GM19023 (cell line): ENCODE measurements at regions not wholly inside any gene's neighbourhood (a gene's known extent, or its start where the extent isn't known, plus 50 kb on each side); places are given as distances from the start of the nearest gene placed in this dataset.
"Not testable (repeated sequence)": the region's sequence is repeated elsewhere in the genome, so short reads cannot be mapped to it uniquely, and the experiment has no call there.

Experiments
- ATAC-seq: cut with Tn5 transposase; IDR thresholded peaks from one replicate; pipeline ENCODE4 v1.9.1; 2021; ENCODE audit warnings: mild to moderate bottlenecking, moderate library complexity; ENCODE audit not compliant: unreplicated experiment

- no peak for ATAC-seq
Observed at GRCh38 chr7:81297317-81297716, 378.5 kb upstream of the SEMA3C start.

GRCh38 chr7:81296726-81297125 is 377.9 kb upstream of the SEMA3C start:
- no peak for ATAC-seq

DNA sequence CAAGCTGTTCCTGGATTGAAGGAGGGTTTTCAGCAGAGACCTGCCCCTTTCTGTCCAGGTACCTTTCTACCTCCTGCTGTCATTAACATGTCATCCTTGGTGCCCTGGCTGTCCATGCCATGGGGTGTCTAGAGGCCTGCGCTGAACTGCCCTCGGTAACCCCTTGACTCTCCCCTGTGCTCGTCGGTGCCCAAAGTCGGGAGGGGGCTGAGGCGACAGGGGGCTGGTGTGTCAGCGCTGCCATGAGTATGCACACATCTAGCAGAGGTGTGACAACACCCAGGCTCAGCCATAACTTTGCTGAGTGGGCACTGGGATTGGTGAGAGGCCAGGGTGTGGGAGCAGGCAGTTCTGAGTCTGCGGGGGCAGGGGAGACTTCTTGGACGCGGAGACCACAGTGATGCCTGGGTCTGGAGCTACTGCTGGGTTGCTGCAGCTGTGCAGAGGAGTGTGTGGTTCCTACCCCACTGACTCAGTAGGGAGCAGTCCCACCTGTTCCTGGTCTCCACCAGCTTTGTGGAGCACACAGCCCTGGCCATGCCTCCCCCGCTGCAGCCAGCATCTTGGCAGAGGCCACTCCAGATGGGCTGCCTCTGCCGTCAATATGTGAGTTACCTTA is 376.2 kb upstream of the SEMA3C start:
- ATAC-seq = no peak

GRCh38 chr7:81293806-81294205 is 375.0 kb upstream of the SEMA3C start:
- no peak for ATAC-seq

- not testable (repeated sequence) for ATAC-seq
Observed at GRCh38 chr7:81286754-81287153, 367.9 kb upstream of the SEMA3C start.

DNA sequence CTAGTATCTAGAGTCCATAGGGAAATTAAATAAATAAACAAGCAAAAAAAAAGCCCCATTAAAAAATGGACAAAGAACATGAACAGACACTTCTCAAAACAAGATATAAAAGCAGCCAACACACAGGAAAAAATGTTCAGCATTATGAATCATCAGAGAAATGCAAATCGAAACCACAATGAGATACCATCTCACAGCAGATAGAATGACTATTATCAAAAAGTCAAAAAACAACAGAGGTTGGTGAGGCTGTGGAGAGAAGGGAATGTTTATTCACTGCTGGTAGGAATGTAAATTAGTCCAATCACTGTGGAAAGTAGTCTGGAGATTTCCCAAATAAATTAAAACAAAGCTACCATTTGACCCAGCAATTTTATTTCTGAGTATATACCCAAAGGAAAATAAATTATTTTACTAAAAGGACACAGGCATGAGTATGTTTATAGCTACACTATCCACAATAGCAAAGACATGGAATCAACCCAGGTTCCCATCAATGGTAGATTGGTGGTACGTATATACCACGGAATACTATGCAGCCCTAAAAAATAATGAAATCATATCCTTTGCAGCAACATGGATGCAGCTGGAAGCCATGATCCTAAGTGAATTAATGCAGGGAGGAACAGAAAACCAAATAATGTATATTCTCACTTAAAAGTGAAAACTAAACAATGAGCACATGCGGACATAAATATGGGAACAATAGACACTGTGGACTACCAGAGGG is 366.5 kb upstream of the SEMA3C start:
- no peak for ATAC-seq

- ATAC-seq = no peak
Observed at GRCh38 chr7:81284576-81284975, 365.7 kb upstream of the SEMA3C start.

- no peak for ATAC-seq
Observed at GRCh38 chr7:81280531-81280930, 361.7 kb upstream of the SEMA3C start.

GRCh38 chr7:81277691-81278090 is 358.8 kb upstream of the SEMA3C start:
- no peak for ATAC-seq

- no peak for ATAC-seq
Observed at GRCh38 chr7:81273601-81274397, 354.9 kb upstream of the SEMA3C start.

- no peak for ATAC-seq
Observed at GRCh38 chr7:81272176-81272575, 353.3 kb upstream of the SEMA3C start.

DNA sequence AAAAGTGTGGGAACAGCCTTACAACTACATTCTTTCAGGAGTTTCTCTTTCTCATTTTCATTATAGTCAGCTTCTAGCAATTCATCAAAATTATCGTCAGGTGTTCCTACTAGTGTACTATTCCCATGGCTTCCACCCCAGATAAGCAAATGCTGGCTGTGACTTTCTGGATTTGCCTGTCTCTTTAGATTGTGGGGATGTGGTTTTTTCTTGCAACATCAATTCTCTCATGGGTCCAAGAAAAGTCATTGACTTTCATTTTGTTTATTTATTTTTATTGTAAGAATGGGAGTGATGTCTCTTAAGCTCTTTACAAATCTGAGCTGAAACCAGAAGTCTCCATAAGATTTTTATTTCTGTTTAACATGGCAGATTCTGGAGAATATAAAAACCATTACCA is 349.7 kb upstream of the SEMA3C start:
- ATAC-seq = no peak

DNA sequence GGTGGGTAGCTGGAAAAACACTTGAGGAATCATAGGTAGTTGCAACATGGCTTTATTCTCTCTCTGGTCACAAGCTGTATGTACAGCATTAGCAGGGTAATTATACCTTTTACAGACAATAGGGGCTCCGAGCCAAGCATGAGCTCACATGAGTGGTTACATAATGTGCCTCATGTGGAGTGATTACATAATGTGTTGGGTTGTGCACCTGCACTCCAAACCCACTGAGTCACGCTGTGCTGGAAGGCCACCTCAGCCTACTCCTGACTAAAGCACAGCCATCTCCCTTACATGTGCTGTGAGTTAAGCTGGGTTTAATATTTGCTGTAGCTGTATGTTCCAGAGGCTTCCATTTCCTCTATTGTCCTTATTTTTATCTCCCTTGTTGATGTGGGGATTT is 348.7 kb upstream of the SEMA3C start:
- no peak for ATAC-seq

DNA sequence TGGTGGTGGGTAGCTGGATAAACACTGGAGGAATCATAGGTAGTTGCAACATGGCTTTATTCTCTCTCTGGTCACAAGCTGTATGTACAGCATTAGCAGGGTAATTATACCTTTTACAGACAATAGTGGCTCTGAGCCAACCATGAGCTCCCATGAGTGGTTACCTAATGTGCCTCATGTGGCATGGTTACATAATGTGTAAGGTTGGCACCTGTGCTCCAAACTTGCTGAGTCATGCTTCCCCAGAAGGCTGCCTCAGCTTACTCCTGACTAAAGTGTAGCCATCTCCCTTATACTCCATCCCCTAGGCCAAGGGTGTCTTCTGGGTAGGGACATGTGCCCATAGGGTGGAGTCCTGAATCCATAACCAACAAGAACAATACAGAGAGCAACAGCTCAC is 345.3 kb upstream of the SEMA3C start:
- ATAC-seq = no peak

- ATAC-seq = no peak
Observed at GRCh38 chr7:81260152-81260551, 341.3 kb upstream of the SEMA3C start.

GRCh38 chr7:81256991-81257390 is 338.1 kb upstream of the SEMA3C start:
- no peak for ATAC-seq

GRCh38 chr7:81248420-81248819 is 329.6 kb upstream of the SEMA3C start:
- ATAC-seq = no peak

DNA sequence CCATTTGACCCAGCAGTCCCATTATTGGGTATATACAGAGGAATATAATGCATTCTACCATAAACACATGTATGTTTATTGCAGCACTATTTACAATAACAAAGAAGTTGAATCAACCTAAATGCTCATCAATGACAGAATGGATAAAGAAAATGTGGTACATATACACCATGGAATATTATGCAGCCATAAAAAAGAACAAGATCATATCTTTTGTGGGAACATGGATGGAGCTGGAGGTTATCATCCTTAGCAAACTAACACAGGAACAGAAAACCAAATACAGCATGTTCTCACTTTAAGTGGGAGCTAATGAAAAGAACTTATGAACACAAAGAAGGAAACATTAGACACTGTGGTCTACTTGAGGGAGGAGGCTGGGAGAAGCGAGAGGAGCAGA is 328.5 kb upstream of the SEMA3C start:
- not testable (repeated sequence) for ATAC-seq

GRCh38 chr7:81245353-81245752 is 326.5 kb upstream of the SEMA3C start:
- ATAC-seq = no peak

GRCh38 chr7:81244224-81244623 is 325.4 kb upstream of the SEMA3C start:
- no peak for ATAC-seq

GRCh38 chr7:81236560-81236959 is 317.7 kb upstream of the SEMA3C start:
- no peak for ATAC-seq

- no peak for ATAC-seq
Observed at GRCh38 chr7:81235997-81236396, 317.1 kb upstream of the SEMA3C start.
